Skeletal muscle satellite cell (primary cell): ENCODE measurements at regions not wholly inside any gene's neighbourhood (a gene's known extent, or its start where the extent isn't known, plus 50 kb on each side); places are given as distances from the start of the nearest gene placed in this dataset.

Experiments
- H3K27me3 ChIP-seq: 2 replicates; pipeline ENCODE4 v1.7.0; 2013; ENCODE audit warnings: low read length; ENCODE audit not compliant: control insufficient read depth, insufficient read depth
- H3K36me3 ChIP-seq: 2 replicates; pipeline ENCODE4 v1.7.0; 2013; ENCODE audit warnings: mild to moderate bottlenecking, control low read depth, low read length; ENCODE audit not compliant: insufficient read depth
- H3K4me1 ChIP-seq: 2 replicates; pipeline ENCODE4 v1.7.0; 2013; ENCODE audit warnings: low read length; ENCODE audit not compliant: control insufficient read depth, insufficient read depth
- H3K4me2 ChIP-seq: 2 replicates; pipeline ENCODE4 v1.7.0; 2013; ENCODE audit warnings: mild to moderate bottlenecking, low read length
- H3K4me3 ChIP-seq: 2 replicates; pipeline ENCODE4 v1.7.0; 2013; ENCODE audit warnings: low read length
- H3K9ac ChIP-seq: 2 replicates; pipeline ENCODE4 v1.7.0; 2013; ENCODE audit warnings: mild to moderate bottlenecking, low read depth, low read length, moderate library complexity
- H3K9me3 ChIP-seq: replicated peaks from 2 replicates; pipeline ENCODE4 v1.7.0; 2013; ENCODE audit warnings: mild to moderate bottlenecking, control low read depth, low read length

- H3K4me3 ChIP-seq = no peak overlapping the region
- H3K9me3 ChIP-seq = no peaks in the 10 kb centered on the region
- H3K27me3 ChIP-seq = peaks cover under 1% of the 10 kb centered on the region
- no peak overlapping the region for H3K9ac ChIP-seq
- peaks cover 12% of the 10 kb centered on the region for H3K4me1 ChIP-seq
- H3K36me3 ChIP-seq = no peaks in the 10 kb centered on the region
- no peak overlapping the region for H3K4me2 ChIP-seq
Observed at GRCh38 chr11:113634940-113635575, 71.0 kb downstream of the TMPRSS5 start.

DNA sequence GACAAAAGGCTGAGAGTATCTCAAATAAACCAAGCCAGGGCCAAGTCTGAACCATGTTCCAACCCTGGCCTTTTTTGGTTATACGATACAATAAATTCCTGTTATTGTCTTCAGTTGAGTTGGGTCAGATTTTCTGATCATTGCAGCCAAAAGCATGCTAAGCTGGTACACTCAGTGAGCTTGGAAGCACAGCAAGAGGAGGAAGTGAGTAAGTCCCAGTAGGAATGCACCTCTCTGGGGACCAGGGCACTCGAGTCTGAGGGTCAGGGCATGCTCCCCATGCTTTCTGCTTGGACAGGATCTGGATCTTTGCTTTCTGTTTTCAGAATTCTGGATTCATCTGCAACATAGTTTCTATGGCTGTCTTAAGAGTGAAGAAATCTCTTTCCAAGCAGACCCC lies 73.1 kb downstream of the TMPRSS5 start:
- Histone ChIP-seq H3K4me2 (no peak overlapping the region), H3K9me3 (no peaks in the 10 kb centered on the region), H3K9ac (no peak overlapping the region), H3K36me3 (no peaks in the 10 kb centered on the region), H3K27me3 (peaks cover 13% of the 10 kb centered on the region), H3K4me1 (peaks cover 12% of the 10 kb centered on the region), H3K4me3 (no peak overlapping the region)

GRCh38 chr11:113629562-113629961 lies 76.5 kb downstream of the TMPRSS5 start:
- Histone ChIP-seq H3K9me3 (no peaks in the 10 kb centered on the region), H3K4me2 (no peak overlapping the region), H3K36me3 (no peaks in the 10 kb centered on the region), H3K9ac (no peak overlapping the region), H3K4me1 (peaks cover 12% of the 10 kb centered on the region), H3K4me3 (no peak overlapping the region), H3K27me3 (peaks cover 18% of the 10 kb centered on the region)

DNA sequence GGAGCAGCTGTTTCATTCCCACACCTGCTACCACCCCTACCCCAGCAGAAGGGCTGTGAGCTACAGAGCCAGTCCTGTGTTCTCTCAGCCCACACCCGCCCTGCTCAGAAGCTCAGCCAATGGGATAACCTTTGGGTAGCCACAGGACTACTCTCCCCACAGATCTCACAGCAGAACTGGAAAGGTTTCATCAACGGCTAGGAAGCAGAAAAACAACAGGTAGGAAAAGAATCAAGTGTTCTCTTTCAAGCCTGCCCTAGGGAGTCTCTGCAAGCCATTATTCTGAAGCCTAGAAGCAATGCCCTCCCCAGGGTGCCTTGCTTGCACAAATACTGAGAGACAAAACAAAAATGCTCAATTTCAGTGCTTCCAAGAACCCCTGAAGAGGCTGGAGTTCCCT lies 77.2 kb downstream of the TMPRSS5 start:
- no peak overlapping the region for H3K9ac ChIP-seq
- H3K27me3 ChIP-seq = peaks cover 21% of the 10 kb centered on the region
- H3K9me3 ChIP-seq = no peaks in the 10 kb centered on the region

DNA sequence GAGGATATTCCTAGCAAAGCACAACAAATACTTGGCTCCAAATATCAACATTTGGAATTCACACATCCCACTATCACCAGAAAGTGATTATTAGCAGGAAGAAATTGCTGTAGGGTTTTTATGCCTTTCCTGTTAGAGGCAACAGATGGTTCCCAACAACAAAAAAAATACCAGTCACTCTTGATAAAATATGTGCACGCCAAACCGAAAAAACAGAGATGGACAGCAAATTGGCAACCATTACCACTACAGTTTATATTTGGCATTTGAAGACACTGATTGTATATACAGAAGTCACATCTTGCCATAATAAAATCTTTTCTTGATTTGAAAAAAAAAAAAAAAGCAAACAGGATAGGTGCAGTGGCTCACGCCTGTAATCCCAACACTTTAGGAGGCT lies 78.2 kb downstream of the TMPRSS5 start:
- no peak overlapping the region for H3K4me2 ChIP-seq
- H3K9ac ChIP-seq = no peak overlapping the region
- no peaks in the 10 kb centered on the region for H3K9me3 ChIP-seq
- peaks cover 8% of the 10 kb centered on the region for H3K4me1 ChIP-seq
- no peak overlapping the region for H3K4me3 ChIP-seq
- peaks cover 21% of the 10 kb centered on the region for H3K27me3 ChIP-seq
- H3K36me3 ChIP-seq = no peaks in the 10 kb centered on the region

More for the DNA sequence above, 77.2 kb downstream of the TMPRSS5 start:
- Histone ChIP-seq H3K4me3 (no peak overlapping the region), H3K36me3 (no peaks in the 10 kb centered on the region), H3K4me2 (no peak overlapping the region), H3K4me1 (peaks cover 12% of the 10 kb centered on the region)

DNA sequence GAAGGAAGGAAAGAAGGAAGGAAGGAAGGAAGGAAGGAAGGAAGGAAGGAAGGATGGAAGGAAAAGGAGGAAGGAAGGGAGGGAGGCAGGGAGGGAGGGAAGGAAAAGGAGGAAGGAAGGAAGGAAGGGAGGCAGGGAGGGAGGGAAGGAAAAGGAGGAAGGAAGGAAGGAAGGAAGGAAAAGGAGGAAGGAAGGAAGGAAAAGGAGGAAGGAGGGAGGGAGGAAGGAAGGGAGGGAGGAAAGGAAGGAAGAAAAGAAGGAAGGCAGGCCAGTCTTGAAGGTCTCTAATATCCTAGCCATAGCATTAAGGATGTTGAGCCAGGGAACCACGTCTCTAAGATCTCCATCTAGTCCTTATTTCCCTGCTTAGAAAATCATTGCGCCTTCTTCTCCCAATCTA lies 78.8 kb downstream of the TMPRSS5 start:
- Histone ChIP-seq H3K4me1 (peaks cover 1% of the 10 kb centered on the region), H3K9me3 (no peaks in the 10 kb centered on the region), H3K36me3 (no peaks in the 10 kb centered on the region), H3K4me2 (no peak overlapping the region), H3K4me3 (no peak overlapping the region), H3K27me3 (peaks cover 23% of the 10 kb centered on the region), H3K9ac (no peak overlapping the region)

- Histone ChIP-seq H3K4me2 (no peak overlapping the region), H3K9me3 (no peaks in the 10 kb centered on the region), H3K27me3 (peaks cover 24% of the 10 kb centered on the region), H3K9ac (no peak overlapping the region), H3K36me3 (no peaks in the 10 kb centered on the region), H3K4me3 (no peak overlapping the region), H3K4me1 (no peaks in the 10 kb centered on the region)
Observed at GRCh38 chr11:113626736-113627135, 79.4 kb downstream of the TMPRSS5 start.

DNA sequence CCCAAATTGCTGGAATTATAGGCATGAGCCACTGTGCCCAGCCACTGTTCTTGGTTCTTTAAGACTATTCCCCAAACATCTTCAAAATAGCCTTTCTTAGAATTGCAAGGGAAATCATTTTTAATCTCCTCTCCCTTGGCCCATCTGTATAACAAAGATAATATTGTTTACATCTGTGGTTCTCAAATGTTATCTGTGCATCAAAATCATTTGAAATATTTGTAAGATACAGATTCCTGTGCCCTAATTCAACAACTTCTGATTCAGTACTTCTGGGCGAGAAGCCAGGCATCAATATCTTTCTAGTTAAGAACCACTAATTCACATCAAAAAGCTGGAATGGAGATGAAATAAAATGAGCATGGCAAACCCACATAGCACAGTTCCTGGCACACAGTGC lies 83.0 kb downstream of the TMPRSS5 start:
- H3K4me3 ChIP-seq = no peak overlapping the region
- H3K9ac ChIP-seq = no peak overlapping the region
- H3K4me1 ChIP-seq = peaks cover 6% of the 10 kb centered on the region
- peaks cover 11% of the 10 kb centered on the region for H3K27me3 ChIP-seq
- no peak overlapping the region for H3K4me2 ChIP-seq
- no peaks in the 10 kb centered on the region for H3K9me3 ChIP-seq
- no peaks in the 10 kb centered on the region for H3K36me3 ChIP-seq

DNA sequence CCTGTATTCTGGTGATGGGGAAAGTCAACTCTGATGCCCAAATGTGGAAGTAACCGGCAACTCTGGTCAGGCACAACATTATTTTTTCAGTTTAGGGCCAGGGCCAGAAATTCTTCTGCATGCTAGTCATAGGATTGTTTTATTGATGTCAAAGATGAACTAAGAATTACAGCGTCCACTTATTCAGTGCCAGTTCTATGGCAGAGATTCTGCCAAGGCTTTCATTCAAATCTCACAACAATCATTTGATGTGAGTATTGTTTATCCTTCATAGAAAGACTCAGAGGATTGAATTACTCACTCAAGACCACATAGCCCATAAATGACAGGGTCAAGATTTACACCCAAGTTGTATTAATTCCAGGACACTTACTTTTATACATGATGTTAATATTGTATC lies 87.7 kb downstream of the TMPRSS5 start:
- Histone ChIP-seq H3K4me1 (peaks cover 8% of the 10 kb centered on the region), H3K9me3 (no peaks in the 10 kb centered on the region), H3K27me3 (peaks cover 3% of the 10 kb centered on the region), H3K4me3 (no peak overlapping the region), H3K4me2 (no peak overlapping the region), H3K36me3 (no peaks in the 10 kb centered on the region), H3K9ac (no peak overlapping the region)

- Histone ChIP-seq H3K9ac (no peak overlapping the region), H3K36me3 (no peaks in the 10 kb centered on the region), H3K27me3 (no peaks in the 10 kb centered on the region), H3K4me2 (no peak overlapping the region), H3K9me3 (no peaks in the 10 kb centered on the region), H3K4me3 (no peak overlapping the region), H3K4me1 (peaks cover 8% of the 10 kb centered on the region)
Observed at GRCh38 chr11:113615773-113616172, 90.3 kb downstream of the TMPRSS5 start.

- Histone ChIP-seq H3K27me3 (no peaks in the 10 kb centered on the region), H3K4me2 (no peak overlapping the region), H3K9ac (no peak overlapping the region), H3K4me3 (no peak overlapping the region), H3K4me1 (peaks cover 8% of the 10 kb centered on the region), H3K9me3 (no peaks in the 10 kb centered on the region), H3K36me3 (no peaks in the 10 kb centered on the region)
Observed at GRCh38 chr11:113615098-113615497, 91.0 kb downstream of the TMPRSS5 start.

- H3K9ac ChIP-seq = no peak overlapping the region
- no peak overlapping the region for H3K4me2 ChIP-seq
- H3K27me3 ChIP-seq = no peaks in the 10 kb centered on the region
- H3K4me1 ChIP-seq = peaks cover 8% of the 10 kb centered on the region
- H3K9me3 ChIP-seq = no peaks in the 10 kb centered on the region
- no peaks in the 10 kb centered on the region for H3K36me3 ChIP-seq
- no peak overlapping the region for H3K4me3 ChIP-seq
Observed at GRCh38 chr11:113614097-113614496, 92.0 kb downstream of the TMPRSS5 start.
